Endodermal cell (in vitro differentiated cells): ENCODE measurements at regions not wholly inside any gene's neighbourhood (a gene's known extent, or its start where the extent isn't known, plus 50 kb on each side); places are given as distances from the start of the nearest gene placed in this dataset.

Experiments
- DNase-seq: peaks from one replicate; pipeline ENCODE4 v3.0.0-alpha.2; 2017
- H3K27ac ChIP-seq: 2 replicates; pipeline ENCODE4 v1.5.1; 2013; ENCODE audit warnings: mild to moderate bottlenecking, low read depth, low read length, moderate library complexity
- H3K27me3 ChIP-seq: 2 replicates; pipeline ENCODE4 v1.6.1; 2013; ENCODE audit warnings: mild to moderate bottlenecking, low read length, moderate library complexity; ENCODE audit not compliant: insufficient read depth, control insufficient read depth, poor library complexity, severe bottlenecking
- H3K36me3 ChIP-seq: 2 replicates; pipeline ENCODE4 v1.7.0; 2013; ENCODE audit warnings: mild to moderate bottlenecking, low read length, moderate library complexity; ENCODE audit not compliant: control insufficient read depth, insufficient read depth
- H3K4me1 ChIP-seq: one replicate; pipeline ENCODE4 v1.7.0; 2013; ENCODE audit warnings: low read length; ENCODE audit not compliant: control insufficient read depth, insufficient read depth
- H3K4me3 ChIP-seq: 2 replicates; pipeline ENCODE4 v1.5.1; 2013; ENCODE audit warnings: mild to moderate bottlenecking, low read length, moderate library complexity
- H3K9ac ChIP-seq: 2 replicates; pipeline ENCODE4 v1.6.1; 2013; ENCODE audit warnings: mild to moderate bottlenecking, low read length, moderate library complexity; ENCODE audit not compliant: poor library complexity, severe bottlenecking; ENCODE audit errors: extremely low read depth
- H3K9me3 ChIP-seq: 2 replicates; pipeline ENCODE4 v1.6.1; 2013; ENCODE audit warnings: mild to moderate bottlenecking, low read length, moderate library complexity; ENCODE audit not compliant: control insufficient read depth
- H3K27ac Mint-ChIP-seq: 2 replicates; pipeline ENCODE4 v1.8.0; 2020; ENCODE audit warnings: mixed read lengths
- H3K27me3 Mint-ChIP-seq: 2 replicates; pipeline ENCODE4 v1.8.0; 2021; ENCODE audit warnings: mild to moderate bottlenecking, mixed read lengths; ENCODE audit not compliant: insufficient read depth
- H3K36me3 Mint-ChIP-seq: 2 replicates; pipeline ENCODE4 v1.8.0; 2020; ENCODE audit warnings: low read depth, mixed read lengths
- H3K4me1 Mint-ChIP-seq: 2 replicates; pipeline ENCODE4 v1.8.0; 2020; ENCODE audit warnings: mixed read lengths
- H3K4me3 Mint-ChIP-seq: 2 replicates; pipeline ENCODE4 v1.8.0; 2020; ENCODE audit warnings: mild to moderate bottlenecking, moderate library complexity, mixed read lengths
- H3K9me3 Mint-ChIP-seq: 2 replicates; pipeline ENCODE4 v1.8.0; 2020; ENCODE audit warnings: mild to moderate bottlenecking, mixed read lengths
- WGBS, 2 experiments: methylation state at CpG; one replicate each; pipeline versions ENCODE4 v1.1.5 to v1.1.7; 2013; ENCODE audit warnings: missing lambda C conversion rate in 2 of 2, mixed read lengths in 1 of 2; ENCODE audit not compliant: insufficient coverage in 1 of 2, insufficient read length in 1 of 2; 5-methylcytosine and 5-hydroxymethylcytosine counted together
- TF ChIP-seq, protein P1 (sequence below): fragments of 200-600 bp; sonication (generic); conservative IDR thresholded peaks from 2 replicates; pipeline ENCODE4 v1.5.0; 2021; ENCODE audit warnings: antibody characterized with exemption, mild to moderate bottlenecking

DNA sequence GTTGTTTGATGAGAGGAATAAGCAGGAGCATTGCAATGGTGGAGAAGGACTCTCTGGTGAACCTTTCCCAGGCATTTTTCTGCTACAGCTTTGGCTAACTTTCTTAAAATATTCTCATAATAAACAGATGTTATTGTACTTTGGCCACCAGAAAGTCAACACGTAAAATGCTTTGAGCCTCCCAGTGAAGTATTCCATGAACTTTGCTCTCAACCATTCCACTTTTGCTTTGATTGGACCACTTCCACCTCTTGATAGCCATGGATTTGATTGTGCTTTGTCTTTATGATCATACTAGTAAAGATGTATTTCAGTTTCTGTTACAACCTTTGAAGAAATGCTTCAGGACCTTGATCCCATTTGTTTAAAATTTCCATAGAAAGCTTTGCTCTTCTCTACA, 241.1 kb downstream of the TENT5A start:
- 50 to 63% methylated on average over 1 of the region's 1 CpG for WGBS, 2 experiments
- Histone ChIP-seq H3K9me3 (no peaks in the 10 kb centered on the region), H3K4me3 (no peak overlapping the region), H3K9ac (no peak overlapping the region), H3K4me1 (no peaks in the 10 kb centered on the region), H3K36me3 (no peaks in the 10 kb centered on the region), H3K27me3 (peaks cover 5% of the 10 kb centered on the region), H3K27ac (no peak overlapping the region)
- Mint-ChIP-seq H3K4me3 (no peak overlapping the region), H3K36me3 (no peaks in the 10 kb centered on the region), H3K27me3 (peaks cover 3% of the 10 kb centered on the region), H3K9me3 (no peaks in the 10 kb centered on the region), H3K4me1 (peaks cover 3% of the 10 kb centered on the region), H3K27ac (no peak overlapping the region)
- DNase-seq = no peak
- TF ChIP-seq, protein P1, sequence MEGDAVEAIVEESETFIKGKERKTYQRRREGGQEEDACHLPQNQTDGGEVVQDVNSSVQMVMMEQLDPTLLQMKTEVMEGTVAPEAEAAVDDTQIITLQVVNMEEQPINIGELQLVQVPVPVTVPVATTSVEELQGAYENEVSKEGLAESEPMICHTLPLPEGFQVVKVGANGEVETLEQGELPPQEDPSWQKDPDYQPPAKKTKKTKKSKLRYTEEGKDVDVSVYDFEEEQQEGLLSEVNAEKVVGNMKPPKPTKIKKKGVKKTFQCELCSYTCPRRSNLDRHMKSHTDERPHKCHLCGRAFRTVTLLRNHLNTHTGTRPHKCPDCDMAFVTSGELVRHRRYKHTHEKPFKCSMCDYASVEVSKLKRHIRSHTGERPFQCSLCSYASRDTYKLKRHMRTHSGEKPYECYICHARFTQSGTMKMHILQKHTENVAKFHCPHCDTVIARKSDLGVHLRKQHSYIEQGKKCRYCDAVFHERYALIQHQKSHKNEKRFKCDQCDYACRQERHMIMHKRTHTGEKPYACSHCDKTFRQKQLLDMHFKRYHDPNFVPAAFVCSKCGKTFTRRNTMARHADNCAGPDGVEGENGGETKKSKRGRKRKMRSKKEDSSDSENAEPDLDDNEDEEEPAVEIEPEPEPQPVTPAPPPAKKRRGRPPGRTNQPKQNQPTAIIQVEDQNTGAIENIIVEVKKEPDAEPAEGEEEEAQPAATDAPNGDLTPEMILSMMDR = no peak

DNA sequence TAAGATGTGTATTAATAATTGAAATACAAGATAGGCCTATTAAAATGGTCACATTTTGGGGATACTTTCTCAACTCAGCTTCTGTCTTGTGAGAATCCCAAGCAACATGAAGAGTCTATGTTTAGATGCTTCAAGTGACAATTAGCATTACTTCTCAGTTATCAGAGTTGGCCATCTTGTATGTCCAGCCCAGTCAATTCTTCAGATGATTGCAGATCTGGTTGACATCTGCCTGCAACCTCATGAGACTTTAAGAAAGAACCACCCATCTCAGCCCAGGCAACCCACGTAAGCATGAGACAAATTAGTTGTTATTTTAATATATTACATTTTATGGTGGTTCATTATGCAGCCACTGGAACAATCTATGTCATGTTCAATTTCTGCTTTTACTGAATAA, 256.5 kb downstream of the TENT5A start:
- no CpG with 5 or more reads among the region's 1 CpG for WGBS, 2 experiments
- Histone ChIP-seq H3K36me3 (no peaks in the 10 kb centered on the region), H3K27ac (no peak overlapping the region), H3K4me3 (no peak overlapping the region), H3K9ac (no peak overlapping the region), H3K4me1 (no peaks in the 10 kb centered on the region), H3K27me3 (no peaks in the 10 kb centered on the region), H3K9me3 (no peaks in the 10 kb centered on the region)
- no peaks in the 10 kb centered on the region for H3K36me3 Mint-ChIP-seq
- no peak overlapping the region for H3K27ac Mint-ChIP-seq
- H3K27me3 Mint-ChIP-seq = no peaks in the 10 kb centered on the region
- H3K9me3 Mint-ChIP-seq = peaks cover 4% of the 10 kb centered on the region
- no peak overlapping the region for H3K4me3 Mint-ChIP-seq
- DNase-seq = no peak
- TF ChIP-seq, protein P1 = no peak
- H3K4me1 Mint-ChIP-seq = no peaks in the 10 kb centered on the region

DNA sequence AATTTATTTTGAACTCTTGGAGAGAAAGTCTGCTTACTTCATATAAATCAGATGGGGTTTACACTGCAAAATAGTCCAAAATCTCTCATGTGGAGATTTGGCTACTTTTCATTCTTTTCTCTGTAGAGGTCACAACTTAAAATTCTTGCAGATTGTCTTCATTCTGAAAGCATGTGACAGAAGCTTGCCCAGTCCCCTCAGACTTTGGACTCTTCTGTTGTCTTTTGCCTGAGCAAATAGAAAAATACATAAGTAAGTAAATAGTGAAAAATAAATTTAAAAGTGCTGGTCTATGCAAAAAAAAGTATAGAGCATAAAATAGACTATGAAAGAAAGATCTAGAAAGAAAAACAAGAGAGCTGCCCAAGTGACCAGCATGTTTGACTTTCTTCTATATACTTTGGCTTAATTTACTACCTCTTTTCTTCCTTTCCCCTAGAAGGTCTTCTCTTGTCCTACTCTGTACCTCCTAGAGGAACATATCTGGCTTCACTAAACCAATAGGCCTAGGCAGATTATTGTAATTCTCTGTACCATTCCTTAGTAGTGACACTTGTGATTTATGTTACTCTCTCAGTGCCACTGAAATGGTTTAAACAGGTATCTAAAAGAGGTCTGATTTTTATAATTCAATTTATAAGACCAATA, 260.9 kb downstream of the TENT5A start:
- Mint-ChIP-seq H3K9me3 (no peaks in the 10 kb centered on the region), H3K27ac (no peak overlapping the region), H3K36me3 (no peaks in the 10 kb centered on the region), H3K27me3 (no peaks in the 10 kb centered on the region), H3K4me1 (no peaks in the 10 kb centered on the region), H3K4me3 (no peak overlapping the region)
- Histone ChIP-seq H3K4me3 (no peak overlapping the region), H3K9ac (no peak overlapping the region), H3K4me1 (no peaks in the 10 kb centered on the region), H3K27ac (no peak overlapping the region), H3K36me3 (no peaks in the 10 kb centered on the region), H3K27me3 (no peaks in the 10 kb centered on the region), H3K9me3 (no peaks in the 10 kb centered on the region)
- no peak for DNase-seq
- TF ChIP-seq, protein P1 = no peak
